ENCODE measurements at regions not wholly inside any gene's neighbourhood (a gene's known extent, or its start where the extent isn't known, plus 50 kb on each side); places are given as distances from the start of the nearest gene placed in this dataset.

DNA sequence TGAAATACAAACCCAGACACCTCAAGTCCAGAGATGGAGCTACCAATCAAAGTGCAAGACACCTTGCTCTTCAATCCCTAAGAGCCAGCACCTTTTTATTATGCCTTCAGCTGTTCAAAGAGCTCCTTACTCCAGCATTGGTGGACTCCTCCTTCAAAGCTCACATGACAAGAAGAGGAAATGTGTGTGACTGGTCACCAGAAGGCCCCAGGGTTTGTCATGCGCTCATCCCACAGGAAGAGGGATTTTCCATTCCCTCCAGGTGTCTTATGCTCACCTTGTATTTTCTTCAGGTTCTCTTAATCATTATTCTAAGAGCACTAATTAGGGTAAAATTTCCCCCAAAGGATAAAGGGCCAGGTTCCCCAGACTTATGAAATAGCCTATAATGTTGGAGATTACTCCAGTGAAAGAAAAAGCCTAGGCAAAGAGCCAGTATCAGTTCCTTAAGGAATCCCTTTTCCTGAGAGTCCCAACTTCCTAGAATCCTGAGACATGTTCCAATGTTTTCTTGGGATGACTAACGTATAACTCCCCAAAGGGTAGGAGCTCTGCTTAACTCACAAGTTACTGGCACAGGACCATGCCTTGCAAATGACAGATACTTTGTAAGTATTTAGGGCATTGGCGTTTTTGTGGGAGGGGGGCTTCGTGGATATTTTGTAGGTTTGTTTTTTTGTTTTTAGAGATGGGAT is 56.9 kb upstream of the SOX9 start:
- in situ Hi-C loops (cut with HindIII; ENCODE audit: low sequenced_read_pairs), result no loop called here
- DNase-seq (ENCODE audit: low read depth), result no peak
- H3K4me3 ChIP-seq (ENCODE audit: low read depth, low read length), result no peak overlapping the region
- TF ChIP-seq, protein P1, sequence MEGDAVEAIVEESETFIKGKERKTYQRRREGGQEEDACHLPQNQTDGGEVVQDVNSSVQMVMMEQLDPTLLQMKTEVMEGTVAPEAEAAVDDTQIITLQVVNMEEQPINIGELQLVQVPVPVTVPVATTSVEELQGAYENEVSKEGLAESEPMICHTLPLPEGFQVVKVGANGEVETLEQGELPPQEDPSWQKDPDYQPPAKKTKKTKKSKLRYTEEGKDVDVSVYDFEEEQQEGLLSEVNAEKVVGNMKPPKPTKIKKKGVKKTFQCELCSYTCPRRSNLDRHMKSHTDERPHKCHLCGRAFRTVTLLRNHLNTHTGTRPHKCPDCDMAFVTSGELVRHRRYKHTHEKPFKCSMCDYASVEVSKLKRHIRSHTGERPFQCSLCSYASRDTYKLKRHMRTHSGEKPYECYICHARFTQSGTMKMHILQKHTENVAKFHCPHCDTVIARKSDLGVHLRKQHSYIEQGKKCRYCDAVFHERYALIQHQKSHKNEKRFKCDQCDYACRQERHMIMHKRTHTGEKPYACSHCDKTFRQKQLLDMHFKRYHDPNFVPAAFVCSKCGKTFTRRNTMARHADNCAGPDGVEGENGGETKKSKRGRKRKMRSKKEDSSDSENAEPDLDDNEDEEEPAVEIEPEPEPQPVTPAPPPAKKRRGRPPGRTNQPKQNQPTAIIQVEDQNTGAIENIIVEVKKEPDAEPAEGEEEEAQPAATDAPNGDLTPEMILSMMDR (IDR thresholded peaks at IDR 0.05; ENCODE audit: low read depth, low read length, missing control alignments), result no peak

DNA sequence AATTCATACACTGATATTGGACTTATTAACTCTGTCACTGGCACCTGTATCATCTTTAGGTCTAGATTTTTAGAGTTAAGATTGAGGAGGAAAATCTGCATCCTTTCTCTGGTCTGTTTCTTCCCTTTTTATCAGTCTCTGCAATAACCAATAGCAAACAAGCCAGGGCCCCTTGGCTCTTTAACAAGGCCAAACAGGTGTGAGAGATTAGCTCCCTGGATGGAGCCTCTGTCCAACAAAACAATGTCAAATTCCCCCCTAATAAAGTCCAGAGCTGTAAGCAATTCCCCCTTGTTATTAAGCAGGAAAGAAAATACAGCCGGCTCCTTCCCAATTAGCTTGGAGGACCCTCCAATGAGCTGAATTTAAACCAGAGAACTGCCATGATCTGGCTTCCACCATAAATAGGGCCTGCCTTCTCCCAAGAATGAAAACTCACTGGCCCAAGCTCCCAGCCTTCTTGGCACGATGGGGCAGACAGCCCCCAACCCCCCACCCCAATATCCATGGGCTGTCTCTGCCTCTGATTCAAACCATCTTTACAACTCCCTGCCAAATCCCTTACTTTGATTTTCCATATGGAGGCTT is 56.1 kb upstream of the SOX9 start:
- DNase-seq (ENCODE audit: low read depth), result no peak
- TF ChIP-seq, protein P1 (IDR thresholded peaks at IDR 0.05; ENCODE audit: low read depth, low read length, missing control alignments), result no peak
- no peak overlapping the region for H3K4me3 ChIP-seq (ENCODE audit: low read depth, low read length)
- in situ Hi-C loops (cut with HindIII; ENCODE audit: low sequenced_read_pairs), result no loop called here

DNA sequence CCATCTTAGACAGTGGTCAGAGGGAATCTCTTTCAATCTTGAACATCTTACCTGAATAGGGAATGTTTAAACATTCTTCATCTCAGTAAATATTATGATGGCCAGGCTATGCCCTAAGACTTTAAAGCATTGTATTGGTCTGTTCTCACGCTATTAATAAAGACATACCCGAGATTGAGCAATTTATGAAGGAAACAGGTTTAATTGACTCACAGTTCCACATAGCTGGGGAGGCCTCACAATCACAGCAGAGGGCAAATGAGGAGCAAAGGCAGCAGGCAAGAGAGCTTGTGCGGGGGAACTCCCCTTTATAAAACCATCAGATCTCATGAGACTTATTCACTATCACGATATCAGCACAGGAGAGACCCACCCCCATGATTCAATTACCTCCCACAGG is 55.3 kb upstream of the SOX9 start:
- TF ChIP-seq, protein P1 (IDR thresholded peaks at IDR 0.05; ENCODE audit: low read depth, low read length, missing control alignments), result no peak
- in situ Hi-C loops (cut with HindIII; ENCODE audit: low sequenced_read_pairs), result no loop called here
- no peak for DNase-seq (ENCODE audit: low read depth)
- no peak overlapping the region for H3K4me3 ChIP-seq (ENCODE audit: low read depth, low read length)

DNA sequence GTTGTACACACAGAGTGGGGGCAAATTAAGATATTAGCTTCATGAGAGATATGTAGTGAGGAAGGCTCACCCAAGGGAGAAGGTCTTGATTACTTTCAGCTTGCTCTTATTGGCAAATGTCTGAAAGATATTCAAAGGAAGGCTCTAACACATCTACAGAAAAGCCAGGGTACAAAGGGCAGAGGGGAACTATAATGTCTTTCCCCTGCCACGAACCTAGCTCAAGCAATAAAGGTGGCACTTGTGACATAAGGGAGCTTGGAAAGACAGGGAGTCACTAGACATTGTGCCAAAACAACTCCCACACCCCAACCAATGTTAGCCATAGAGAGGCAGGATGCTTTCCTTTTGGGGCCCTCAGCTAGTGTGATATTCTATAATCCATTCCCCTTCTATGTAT is 52.2 kb upstream of the SOX9 start:
- no peak overlapping the region for H3K4me3 ChIP-seq (ENCODE audit: low read depth, low read length)
- no peak for DNase-seq (ENCODE audit: low read depth)
- in situ Hi-C loops (cut with HindIII; ENCODE audit: low sequenced_read_pairs), result no loop called here
- TF ChIP-seq, protein P1 (IDR thresholded peaks at IDR 0.05; ENCODE audit: low read depth, low read length, missing control alignments), result no peak

DNA sequence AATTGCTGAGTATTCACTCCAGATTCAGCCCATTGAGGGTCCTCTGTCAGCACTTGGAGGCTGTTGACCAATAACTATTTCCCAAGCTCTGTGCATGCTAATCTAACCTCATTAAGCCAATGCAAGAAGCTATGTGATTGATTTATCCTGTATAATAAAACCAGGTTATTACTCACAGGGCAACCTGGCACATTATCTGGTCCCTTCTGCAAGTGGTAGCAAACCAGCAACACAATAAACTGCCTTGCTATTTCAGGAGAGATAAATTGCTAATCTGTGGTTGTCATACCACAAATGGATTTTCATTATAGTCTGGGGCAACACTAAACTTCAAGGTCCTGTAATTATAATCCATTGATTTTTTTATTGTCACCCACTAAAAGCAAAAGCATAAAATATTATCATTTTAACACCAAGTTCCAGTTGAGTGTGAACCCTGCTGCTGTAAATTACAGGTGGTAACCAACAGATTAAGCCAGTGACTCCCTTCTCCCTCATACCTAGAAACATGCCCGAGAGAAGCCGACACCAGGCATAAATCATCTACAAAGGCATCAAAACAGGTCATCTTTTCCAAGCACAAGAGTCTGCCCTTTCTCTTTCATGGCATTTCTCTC is 51.1 kb upstream of the SOX9 start:
- no peak for DNase-seq (ENCODE audit: low read depth)
- TF ChIP-seq, protein P1 (IDR thresholded peaks at IDR 0.05; ENCODE audit: low read depth, low read length, missing control alignments), result no peak
- in situ Hi-C loops (cut with HindIII; ENCODE audit: low sequenced_read_pairs), result no loop called here
- H3K4me3 ChIP-seq (ENCODE audit: low read depth, low read length), result no peak overlapping the region

Measured in astrocyte of the cerebellum (primary cell).